ENCODE measurements at regions not wholly inside any gene's neighbourhood (a gene's known extent, or its start where the extent isn't known, plus 50 kb on each side); places are given as distances from the start of the nearest gene placed in this dataset.

DNA sequence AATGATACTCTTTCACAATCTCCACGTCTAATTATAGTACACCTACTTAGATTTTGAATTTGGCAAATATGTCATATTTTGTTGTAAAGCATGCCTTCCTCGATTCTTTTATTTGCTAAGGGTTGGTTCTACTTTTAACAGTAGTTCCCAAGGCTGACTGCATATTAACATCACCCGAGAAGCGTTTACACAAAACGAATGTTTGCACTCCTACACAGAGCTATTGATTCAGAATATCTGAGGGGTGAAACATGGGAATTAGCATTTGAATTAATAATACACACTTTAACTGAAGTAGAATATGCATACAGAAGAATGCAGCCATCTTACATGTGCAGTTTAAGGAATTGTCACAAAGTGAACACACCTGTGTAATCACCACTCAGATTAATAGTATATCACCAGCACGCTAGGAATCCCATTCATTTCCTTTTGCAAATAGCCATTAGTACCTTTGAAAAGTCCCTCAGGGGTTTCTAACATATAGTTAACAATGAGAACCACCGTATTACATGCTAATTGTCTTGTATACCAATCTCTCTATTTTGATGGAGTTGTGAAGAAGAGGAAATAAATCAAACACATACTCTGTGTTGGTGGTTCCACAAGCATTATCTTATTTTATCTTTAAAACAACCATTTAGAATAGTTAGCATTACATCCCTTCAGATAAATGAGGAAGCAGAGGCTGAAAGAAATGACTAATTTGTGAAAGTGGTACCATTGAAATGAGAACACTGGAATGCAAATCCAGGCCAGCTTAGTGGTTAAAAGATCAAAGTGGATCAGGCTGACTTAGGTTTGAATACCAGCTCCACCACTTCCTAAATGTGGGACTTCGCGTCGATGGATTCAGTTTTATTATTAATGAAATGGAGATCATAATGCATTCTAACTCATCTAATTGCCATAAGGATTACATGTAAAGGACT lies 317.6 kb downstream of the HDGFL1 start:
- Histone ChIP-seq H3K36me3 (ENCODE audit: insufficient read depth, low read length) (no peaks in the 10 kb centered on the region), H3K4me3 (no peak overlapping the region), H3K27ac (no peak overlapping the region), H3K9me3 (ENCODE audit: low read depth, low read length) (no peaks in the 10 kb centered on the region), H3K9ac (ENCODE audit: insufficient read length) (no peak overlapping the region)
- no peak for DNase-seq (ENCODE audit: low read depth, low spot score)
- TF ChIP-seq FOXP2 (optimal IDR thresholded peaks at IDR 0.05; ENCODE audit: control extremely low read depth, extremely low read length, insufficient read depth) = no peak
- no peak for TF ChIP-seq POLR2AphosphoS5 (IDR thresholded peaks at IDR 0.05; ENCODE audit: borderline replicate concordance, low read depth, low read length)
- no peak for TF ChIP-seq EZH2 (IDR thresholded peaks at IDR 0.05)

DNA sequence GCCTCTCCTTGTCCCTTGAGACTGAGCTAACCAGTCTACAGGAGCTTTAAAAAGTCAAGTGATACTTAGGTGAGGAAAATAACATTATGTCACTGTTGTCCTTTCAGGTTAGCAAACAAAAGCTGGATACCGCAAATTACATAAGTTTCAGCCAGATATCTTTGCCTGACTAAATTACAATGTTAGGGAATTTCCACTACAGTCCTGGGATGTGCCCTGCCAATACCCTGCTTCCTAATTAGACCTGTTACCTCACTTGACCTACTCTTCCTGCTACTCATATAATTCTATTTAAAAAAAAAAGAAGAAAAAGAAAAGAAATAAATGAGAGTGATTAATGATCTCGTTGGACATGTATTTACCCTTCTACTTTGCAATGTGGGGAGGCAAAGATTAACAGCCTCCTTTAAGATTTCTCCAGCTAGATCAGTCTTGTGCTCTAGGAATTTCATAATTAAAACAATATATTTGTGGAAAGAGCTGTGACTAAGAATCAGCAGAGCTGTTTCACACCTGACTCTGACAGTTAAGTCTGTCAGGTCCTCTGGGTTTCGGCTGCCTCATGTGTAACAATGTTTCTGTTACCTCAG lies 318.9 kb downstream of the HDGFL1 start:
- TF ChIP-seq POLR2AphosphoS5 (IDR thresholded peaks at IDR 0.05; ENCODE audit: borderline replicate concordance, low read depth, low read length) = no peak
- TF ChIP-seq EZH2 (IDR thresholded peaks at IDR 0.05) = no peak
- no peak for TF ChIP-seq FOXP2 (optimal IDR thresholded peaks at IDR 0.05; ENCODE audit: control extremely low read depth, extremely low read length, insufficient read depth)
- Histone ChIP-seq H3K27ac (no peak overlapping the region), H3K36me3 (ENCODE audit: insufficient read depth, low read length) (no peaks in the 10 kb centered on the region), H3K9ac (ENCODE audit: insufficient read length) (no peak overlapping the region), H3K9me3 (ENCODE audit: low read depth, low read length) (no peaks in the 10 kb centered on the region), H3K4me3 (no peak overlapping the region)
- DNase-seq (ENCODE audit: low read depth, low spot score) = no peak

- Histone ChIP-seq H3K27ac (no peak overlapping the region), H3K9ac (ENCODE audit: insufficient read length) (no peak overlapping the region)
- no peak for TF ChIP-seq POLR2AphosphoS5 (IDR thresholded peaks at IDR 0.05; ENCODE audit: borderline replicate concordance, low read depth, low read length)
- no peak for TF ChIP-seq EZH2 (IDR thresholded peaks at IDR 0.05)
- no peak for TF ChIP-seq FOXP2 (optimal IDR thresholded peaks at IDR 0.05; ENCODE audit: control extremely low read depth, extremely low read length, insufficient read depth)
Observed at GRCh38 chr6:22891934-22892333, 322.6 kb downstream of the HDGFL1 start.

DNA sequence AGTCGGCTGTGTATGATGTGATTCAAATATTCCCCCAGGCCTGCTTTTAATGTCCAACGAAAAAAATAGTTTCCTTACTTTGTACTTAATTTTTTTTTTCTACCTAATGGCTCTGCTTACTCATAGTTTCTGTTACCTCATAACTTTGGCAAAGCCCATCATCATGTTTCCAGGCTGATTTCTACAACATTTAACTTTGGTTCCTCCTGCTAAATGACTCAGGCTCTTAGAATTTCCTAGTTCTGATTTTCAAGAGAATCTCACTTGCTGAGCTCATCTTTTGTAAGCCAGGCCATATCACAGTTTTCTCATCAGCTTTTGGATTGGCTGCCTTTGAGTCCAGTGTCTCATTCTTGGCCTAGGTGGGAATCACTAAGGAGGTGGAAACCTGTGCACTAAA lies 323.1 kb downstream of the HDGFL1 start:
- no peak for DNase-seq (ENCODE audit: low read depth, low spot score)
- Histone ChIP-seq H3K9ac (ENCODE audit: insufficient read length) (no peak overlapping the region), H3K9me3 (ENCODE audit: low read depth, low read length) (no peaks in the 10 kb centered on the region), H3K27ac (no peak overlapping the region), H3K4me3 (no peak overlapping the region), H3K36me3 (ENCODE audit: insufficient read depth, low read length) (no peaks in the 10 kb centered on the region)
- TF ChIP-seq FOXP2 (optimal IDR thresholded peaks at IDR 0.05; ENCODE audit: control extremely low read depth, extremely low read length, insufficient read depth) (no peak), EZH2 (IDR thresholded peaks at IDR 0.05) (no peak), POLR2AphosphoS5 (IDR thresholded peaks at IDR 0.05; ENCODE audit: borderline replicate concordance, low read depth, low read length) (no peak)

More at GRCh38 chr6:22891934-22892333, 322.6 kb downstream of the HDGFL1 start:
- Histone ChIP-seq H3K36me3 (ENCODE audit: insufficient read depth, low read length) (no peaks in the 10 kb centered on the region), H3K9me3 (ENCODE audit: low read depth, low read length) (no peaks in the 10 kb centered on the region), H3K4me3 (no peak overlapping the region)
- DNase-seq (ENCODE audit: low read depth, low spot score) = no peak

- Histone ChIP-seq H3K9me3 (ENCODE audit: low read depth, low read length) (no peaks in the 10 kb centered on the region), H3K27ac (no peak overlapping the region), H3K4me3 (no peak overlapping the region), H3K36me3 (ENCODE audit: insufficient read depth, low read length) (no peaks in the 10 kb centered on the region), H3K9ac (ENCODE audit: insufficient read length) (no peak overlapping the region)
- DNase-seq (ENCODE audit: low read depth, low spot score) = no peak
- no peak for TF ChIP-seq FOXP2 (optimal IDR thresholded peaks at IDR 0.05; ENCODE audit: control extremely low read depth, extremely low read length, insufficient read depth)
- TF ChIP-seq POLR2AphosphoS5 (IDR thresholded peaks at IDR 0.05; ENCODE audit: borderline replicate concordance, low read depth, low read length) = no peak
Observed at GRCh38 chr6:22896696-22897095, 327.3 kb downstream of the HDGFL1 start.

- Histone ChIP-seq H3K9me3 (ENCODE audit: low read depth, low read length) (no peaks in the 10 kb centered on the region), H3K4me3 (no peak overlapping the region), H3K36me3 (ENCODE audit: insufficient read depth, low read length) (no peaks in the 10 kb centered on the region), H3K9ac (ENCODE audit: insufficient read length) (no peak overlapping the region), H3K27ac (no peak overlapping the region)
- TF ChIP-seq EZH2 (IDR thresholded peaks at IDR 0.05) = no peak
- TF ChIP-seq FOXP2 (optimal IDR thresholded peaks at IDR 0.05; ENCODE audit: control extremely low read depth, extremely low read length, insufficient read depth) = no peak
- TF ChIP-seq POLR2AphosphoS5 (IDR thresholded peaks at IDR 0.05; ENCODE audit: borderline replicate concordance, low read depth, low read length) = no peak
- no peak for DNase-seq (ENCODE audit: low read depth, low spot score)
Observed at GRCh38 chr6:22899426-22899825, 330.1 kb downstream of the HDGFL1 start.

GRCh38 chr6:22903826-22904225 lies 334.5 kb downstream of the HDGFL1 start:
- TF ChIP-seq FOXP2 (optimal IDR thresholded peaks at IDR 0.05; ENCODE audit: control extremely low read depth, extremely low read length, insufficient read depth) (no peak), POLR2AphosphoS5 (IDR thresholded peaks at IDR 0.05; ENCODE audit: borderline replicate concordance, low read depth, low read length) (no peak), EZH2 (IDR thresholded peaks at IDR 0.05) (no peak)
- Histone ChIP-seq H3K36me3 (ENCODE audit: insufficient read depth, low read length) (no peaks in the 10 kb centered on the region), H3K4me3 (no peak overlapping the region), H3K9ac (ENCODE audit: insufficient read length) (no peak overlapping the region), H3K9me3 (ENCODE audit: low read depth, low read length) (no peaks in the 10 kb centered on the region), H3K27ac (no peak overlapping the region)
- no peak for DNase-seq (ENCODE audit: low read depth, low spot score)

DNA sequence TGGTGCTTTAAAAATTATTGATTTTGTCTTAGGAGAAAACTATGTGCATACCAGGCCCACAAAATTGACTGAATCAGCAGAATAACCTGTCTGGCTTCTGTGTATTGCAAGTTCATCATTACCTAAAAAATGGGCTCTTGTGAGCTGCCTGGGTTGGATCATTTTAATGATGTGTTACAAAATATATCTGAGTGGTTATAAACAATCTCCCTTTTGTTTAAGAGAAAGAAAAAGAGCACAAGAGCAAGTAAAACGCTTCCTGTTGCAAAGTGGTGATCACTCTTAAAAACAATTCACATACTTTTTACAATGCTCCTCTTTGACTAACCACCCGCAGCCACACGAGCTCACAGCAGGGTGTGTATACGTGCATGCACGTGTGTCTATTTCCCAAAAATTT lies 335.1 kb downstream of the HDGFL1 start:
- TF ChIP-seq POLR2AphosphoS5 (IDR thresholded peaks at IDR 0.05; ENCODE audit: borderline replicate concordance, low read depth, low read length) (no peak), FOXP2 (optimal IDR thresholded peaks at IDR 0.05; ENCODE audit: control extremely low read depth, extremely low read length, insufficient read depth) (no peak), EZH2 (IDR thresholded peaks at IDR 0.05) (no peak)
- H3K9me3 ChIP-seq (ENCODE audit: low read depth, low read length) = no peaks in the 10 kb centered on the region
- no peak for DNase-seq (ENCODE audit: low read depth, low spot score)
- no peaks in the 10 kb centered on the region for H3K36me3 ChIP-seq (ENCODE audit: insufficient read depth, low read length)
- no peak overlapping the region for H3K9ac ChIP-seq (ENCODE audit: insufficient read length)
- no peak overlapping the region for H3K27ac ChIP-seq
- H3K4me3 ChIP-seq = no peak overlapping the region
